ENCODE measurements at regions not wholly inside any gene's neighbourhood (a gene's known extent, or its start where the extent isn't known, plus 50 kb on each side); places are given as distances from the start of the nearest gene placed in this dataset.

DNA sequence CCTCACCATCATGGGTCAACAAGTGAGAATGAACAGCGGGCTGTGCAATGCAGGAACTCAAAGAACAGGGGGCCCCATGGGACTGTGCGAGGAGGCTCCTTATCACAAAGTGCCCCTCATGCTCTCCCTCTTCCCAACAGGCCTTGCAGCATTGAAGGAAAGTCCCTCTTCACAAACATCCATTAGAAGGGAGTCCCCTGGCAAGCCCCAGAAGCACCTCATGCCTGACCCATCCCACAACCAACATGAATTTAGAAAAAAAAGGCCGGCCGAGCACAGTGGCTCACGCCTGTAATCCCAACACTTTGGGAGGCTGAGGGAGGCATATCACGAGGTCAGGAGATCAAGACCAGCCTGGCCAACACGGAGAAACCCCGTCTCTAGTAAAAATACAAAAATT, 122.6 kb upstream of the FSTL4 start:
- no peak for TF ChIP-seq POLR2A (IDR thresholded peaks at IDR 0.05; ENCODE audit: low read depth, low read length)
- TF ChIP-seq TAF1 (IDR thresholded peaks at IDR 0.05; ENCODE audit: low read depth, low read length), result no peak
- TF ChIP-seq POLR2AphosphoS5 (IDR thresholded peaks at IDR 0.05; ENCODE audit: low read depth, low read length), result no peak
